Mesothelial cell of epicardium (in vitro differentiated cells): ENCODE measurements at regions not wholly inside any gene's neighbourhood (a gene's known extent, or its start where the extent isn't known, plus 50 kb on each side); places are given as distances from the start of the nearest gene placed in this dataset.

ENCODE experiments used
- DNase-seq, 2 experiments: peaks; one replicate each; pipeline ENCODE4 v3.0.0; 2021; ENCODE audit warnings: low spot score in 2 of 2; ENCODE audit not compliant: unreplicated experiment in 2 of 2
- H3K27ac Mint-ChIP-seq: 2 replicates; pipeline ENCODE4 v1.8.0; 2021; ENCODE audit warnings: mixed read lengths
- H3K27me3 Mint-ChIP-seq: 2 replicates; pipeline ENCODE4 v1.8.0; 2021; ENCODE audit warnings: low read depth, mixed read lengths
- H3K36me3 Mint-ChIP-seq: 2 replicates; pipeline ENCODE4 v1.8.0; 2021; ENCODE audit warnings: mixed read lengths
- H3K4me1 Mint-ChIP-seq: 2 replicates; pipeline ENCODE4 v1.8.0; 2021; ENCODE audit warnings: mixed read lengths
- H3K4me3 Mint-ChIP-seq: 2 replicates; pipeline ENCODE4 v1.8.0; 2021; ENCODE audit warnings: mild to moderate bottlenecking, moderate library complexity, mixed read lengths
- H3K9me3 Mint-ChIP-seq: 2 replicates; pipeline ENCODE4 v1.8.0; 2021; ENCODE audit warnings: mixed read lengths
- TF ChIP-seq, protein P1 (sequence below): fragments of 200-600 bp; sonication (generic); IDR thresholded peaks from one replicate; pipeline ENCODE4 v1.5.0; 2021; ENCODE audit warnings: antibody characterized with exemption; ENCODE audit not compliant: unreplicated experiment

- no peaks in the 10 kb centered on the region for H3K36me3 Mint-ChIP-seq
- H3K4me3 Mint-ChIP-seq = no peak overlapping the region
- TF ChIP-seq, protein P1, sequence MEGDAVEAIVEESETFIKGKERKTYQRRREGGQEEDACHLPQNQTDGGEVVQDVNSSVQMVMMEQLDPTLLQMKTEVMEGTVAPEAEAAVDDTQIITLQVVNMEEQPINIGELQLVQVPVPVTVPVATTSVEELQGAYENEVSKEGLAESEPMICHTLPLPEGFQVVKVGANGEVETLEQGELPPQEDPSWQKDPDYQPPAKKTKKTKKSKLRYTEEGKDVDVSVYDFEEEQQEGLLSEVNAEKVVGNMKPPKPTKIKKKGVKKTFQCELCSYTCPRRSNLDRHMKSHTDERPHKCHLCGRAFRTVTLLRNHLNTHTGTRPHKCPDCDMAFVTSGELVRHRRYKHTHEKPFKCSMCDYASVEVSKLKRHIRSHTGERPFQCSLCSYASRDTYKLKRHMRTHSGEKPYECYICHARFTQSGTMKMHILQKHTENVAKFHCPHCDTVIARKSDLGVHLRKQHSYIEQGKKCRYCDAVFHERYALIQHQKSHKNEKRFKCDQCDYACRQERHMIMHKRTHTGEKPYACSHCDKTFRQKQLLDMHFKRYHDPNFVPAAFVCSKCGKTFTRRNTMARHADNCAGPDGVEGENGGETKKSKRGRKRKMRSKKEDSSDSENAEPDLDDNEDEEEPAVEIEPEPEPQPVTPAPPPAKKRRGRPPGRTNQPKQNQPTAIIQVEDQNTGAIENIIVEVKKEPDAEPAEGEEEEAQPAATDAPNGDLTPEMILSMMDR = no peak
- H3K27me3 Mint-ChIP-seq = no peaks in the 10 kb centered on the region
- no peaks in the 10 kb centered on the region for H3K4me1 Mint-ChIP-seq
- H3K9me3 Mint-ChIP-seq = no peaks in the 10 kb centered on the region
- no peak overlapping the region for H3K27ac Mint-ChIP-seq
- no peak for DNase-seq
These were observed 1882.9 kb upstream of the AGA start for GRCh38 chr4:179325181-179325580.

- no peaks in the 10 kb centered on the region for H3K36me3 Mint-ChIP-seq
- no peak overlapping the region for H3K4me3 Mint-ChIP-seq
- DNase-seq = no peak
- H3K9me3 Mint-ChIP-seq = no peaks in the 10 kb centered on the region
- TF ChIP-seq, protein P1 = no peak
- no peaks in the 10 kb centered on the region for H3K27me3 Mint-ChIP-seq
- no peaks in the 10 kb centered on the region for H3K4me1 Mint-ChIP-seq
- H3K27ac Mint-ChIP-seq = no peak overlapping the region
These were observed 1886.4 kb upstream of the AGA start for GRCh38 chr4:179328627-179329026.

- Mint-ChIP-seq H3K27ac (no peak overlapping the region), H3K9me3 (no peaks in the 10 kb centered on the region), H3K4me1 (no peaks in the 10 kb centered on the region), H3K4me3 (no peak overlapping the region), H3K36me3 (no peaks in the 10 kb centered on the region), H3K27me3 (no peaks in the 10 kb centered on the region)
- no peak for DNase-seq
- TF ChIP-seq, protein P1 = no peak
These were observed 1889.1 kb upstream of the AGA start for GRCh38 chr4:179331362-179331761.

DNA sequence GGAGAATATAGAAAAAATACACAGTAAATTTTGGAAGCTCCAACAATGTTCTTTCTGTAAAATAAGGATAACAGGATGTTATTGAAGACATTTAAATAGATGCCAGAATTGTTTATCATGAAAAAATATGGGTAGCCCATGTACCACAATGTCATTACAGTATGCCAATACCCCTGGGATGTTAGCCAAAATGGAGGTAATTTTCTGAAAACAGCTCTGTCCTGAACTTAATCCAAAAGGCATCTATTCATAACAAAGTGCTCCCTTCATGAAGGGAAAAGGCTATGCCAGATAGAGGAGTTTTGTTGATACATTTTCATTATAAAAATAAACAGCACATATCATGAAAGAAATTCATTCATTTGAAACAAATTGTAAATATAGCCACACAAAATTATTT is 1902.6 kb upstream of the AGA start:
- Mint-ChIP-seq H3K9me3 (no peaks in the 10 kb centered on the region), H3K4me3 (no peak overlapping the region), H3K27ac (no peak overlapping the region), H3K27me3 (no peaks in the 10 kb centered on the region), H3K36me3 (no peaks in the 10 kb centered on the region), H3K4me1 (no peaks in the 10 kb centered on the region)
- no peak for DNase-seq
- TF ChIP-seq, protein P1 = no peak

DNA sequence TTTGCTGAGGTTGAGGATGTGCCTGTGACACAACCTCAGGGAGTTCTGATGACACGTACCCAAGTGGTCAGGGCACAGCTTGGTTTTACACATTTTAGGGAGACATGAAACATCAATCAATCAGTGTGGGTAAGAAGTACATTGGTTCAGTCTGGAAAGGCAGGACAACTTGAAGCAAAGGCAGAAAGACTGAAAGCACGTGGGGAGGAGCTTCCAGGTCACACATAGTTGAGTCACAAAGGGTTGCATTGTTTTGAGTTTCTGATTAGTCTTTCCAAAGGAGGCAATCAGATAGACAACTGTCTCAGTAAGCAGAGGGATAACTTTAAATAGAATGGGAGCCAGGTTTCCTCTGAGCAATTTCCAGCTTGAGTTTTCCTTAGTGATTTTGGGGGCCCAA is 1910.0 kb upstream of the AGA start:
- Mint-ChIP-seq H3K4me3 (no peak overlapping the region), H3K9me3 (no peaks in the 10 kb centered on the region), H3K27ac (no peak overlapping the region), H3K36me3 (no peaks in the 10 kb centered on the region), H3K4me1 (no peaks in the 10 kb centered on the region), H3K27me3 (peaks cover 5% of the 10 kb centered on the region)
- no peak for DNase-seq
- TF ChIP-seq, protein P1 = no peak

DNA sequence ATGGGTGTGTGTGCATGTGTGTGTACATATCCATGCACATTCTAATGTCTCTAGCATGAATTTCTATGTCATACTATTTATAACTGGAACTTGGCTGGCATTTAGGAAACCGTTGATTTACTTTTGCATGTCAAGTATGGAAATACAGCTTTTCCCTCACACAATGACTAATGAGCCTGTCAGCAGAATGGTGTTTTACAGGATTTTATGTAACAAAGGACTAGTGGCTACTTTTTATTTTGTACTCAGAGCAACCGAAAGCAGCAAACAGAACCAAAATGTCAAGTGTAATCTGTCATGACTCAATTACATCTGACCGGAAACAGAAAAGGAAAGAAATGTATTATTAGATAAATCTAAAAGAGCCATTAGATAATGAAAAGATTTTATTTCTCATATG is 1911.5 kb upstream of the AGA start:
- no peak for DNase-seq
- H3K4me1 Mint-ChIP-seq = no peaks in the 10 kb centered on the region
- peaks cover 8% of the 10 kb centered on the region for H3K27me3 Mint-ChIP-seq

More for the DNA sequence above, 1911.5 kb upstream of the AGA start:
- H3K4me3 Mint-ChIP-seq = no peak overlapping the region
- H3K27ac Mint-ChIP-seq = no peak overlapping the region
- H3K36me3 Mint-ChIP-seq = no peaks in the 10 kb centered on the region
- TF ChIP-seq, protein P1 = no peak
- H3K9me3 Mint-ChIP-seq = no peaks in the 10 kb centered on the region
